Smooth muscle cell (in vitro differentiated cells): ENCODE measurements at regions not wholly inside any gene's neighbourhood (a gene's known extent, or its start where the extent isn't known, plus 50 kb on each side); places are given as distances from the start of the nearest gene placed in this dataset.

Experiments
- DNase-seq: peaks from one replicate; lab custom pipeline; 2025; ENCODE audit not compliant: unreplicated experiment; lab: John Stamatoyannopoulos, UW
- H2AFZ ChIP-seq: fragments of 200-600 bp; sonication (generic); 2 replicates; pipeline ENCODE4 v1.6.0; 2016; ENCODE audit warnings: antibody characterized with exemption, low read depth, mild to moderate bottlenecking
- H3F3A ChIP-seq: fragments of 200-600 bp; sonication (generic); 2 replicates; pipeline ENCODE4 v1.6.0; 2017; ENCODE audit warnings: antibody characterized with exemption, low read depth
- H3K27ac ChIP-seq: fragments of 200-600 bp; sonication (generic); 2 replicates; pipeline ENCODE4 v1.5.1; 2016; ENCODE audit warnings: low read depth, mild to moderate bottlenecking
- H3K27me3 ChIP-seq: fragments of 200-600 bp; sonication (generic); 2 replicates; pipeline ENCODE4 v1.6.1; 2016; ENCODE audit warnings: low read depth, mild to moderate bottlenecking
- H3K36me3 ChIP-seq: fragments of 200-600 bp; sonication (generic); 2 replicates; pipeline ENCODE4 v1.5.1; 2016; ENCODE audit warnings: low read depth
- H3K4me1 ChIP-seq: fragments of 200-600 bp; sonication (generic); 2 replicates; pipeline ENCODE4 v1.5.1; 2016; ENCODE audit warnings: low read depth
- H3K4me2 ChIP-seq: fragments of 200-600 bp; sonication (generic); 2 replicates; pipeline ENCODE4 v1.6.0; 2016; ENCODE audit warnings: mild to moderate bottlenecking
- H3K4me3 ChIP-seq: fragments of 200-600 bp; sonication (generic); 2 replicates; pipeline ENCODE4 v1.5.1; 2016; ENCODE audit warnings: mild to moderate bottlenecking
- H3K79me2 ChIP-seq: fragments of 200-600 bp; sonication (generic); 2 replicates; pipeline ENCODE4 v1.6.0; 2016; ENCODE audit warnings: low read depth, mild to moderate bottlenecking
- H3K9ac ChIP-seq: fragments of 200-600 bp; sonication (generic); 2 replicates; pipeline ENCODE4 v1.6.0; 2016; ENCODE audit warnings: low read depth
- H3K9me3 ChIP-seq: fragments of 200-600 bp; sonication (generic); replicated peaks from 2 replicates; pipeline ENCODE4 v1.5.1; 2016; ENCODE audit warnings: low read depth
- H4K20me1 ChIP-seq: fragments of 200-600 bp; sonication (generic); 2 replicates; pipeline ENCODE4 v1.6.0; 2016; ENCODE audit warnings: low read depth
- WGBS: methylation state at CpG from one replicate; pipeline ENCODE4 v1.1.7; 2016; ENCODE audit warnings: low lambda C conversion rate; 5-methylcytosine and 5-hydroxymethylcytosine counted together
- TF ChIP-seq, protein P1 (sequence below): fragments of 200-600 bp; sonication (generic); IDR thresholded peaks from 2 replicates; pipeline ENCODE4 v1.5.1; 2017; ENCODE audit warnings: borderline replicate concordance, mild to moderate bottlenecking, antibody characterized with exemption; ENCODE audit not compliant: insufficient read depth, poor library complexity, severe bottlenecking

GRCh38 chr5:89428624-89429023 is 545.6 kb upstream of the MEF2C start:
- Histone ChIP-seq H3F3A (no peaks in the 10 kb centered on the region), H3K36me3 (no peaks in the 10 kb centered on the region), H2AFZ (no peak overlapping the region), H3K27ac (no peak overlapping the region), H3K4me1 (no peaks in the 10 kb centered on the region), H3K9ac (no peak overlapping the region), H4K20me1 (no peaks in the 10 kb centered on the region), H3K27me3 (no peaks in the 10 kb centered on the region), H3K79me2 (no peaks in the 10 kb centered on the region), H3K9me3 (no peaks in the 10 kb centered on the region), H3K4me2 (no peak overlapping the region), H3K4me3 (no peak overlapping the region)
- TF ChIP-seq, protein P1, sequence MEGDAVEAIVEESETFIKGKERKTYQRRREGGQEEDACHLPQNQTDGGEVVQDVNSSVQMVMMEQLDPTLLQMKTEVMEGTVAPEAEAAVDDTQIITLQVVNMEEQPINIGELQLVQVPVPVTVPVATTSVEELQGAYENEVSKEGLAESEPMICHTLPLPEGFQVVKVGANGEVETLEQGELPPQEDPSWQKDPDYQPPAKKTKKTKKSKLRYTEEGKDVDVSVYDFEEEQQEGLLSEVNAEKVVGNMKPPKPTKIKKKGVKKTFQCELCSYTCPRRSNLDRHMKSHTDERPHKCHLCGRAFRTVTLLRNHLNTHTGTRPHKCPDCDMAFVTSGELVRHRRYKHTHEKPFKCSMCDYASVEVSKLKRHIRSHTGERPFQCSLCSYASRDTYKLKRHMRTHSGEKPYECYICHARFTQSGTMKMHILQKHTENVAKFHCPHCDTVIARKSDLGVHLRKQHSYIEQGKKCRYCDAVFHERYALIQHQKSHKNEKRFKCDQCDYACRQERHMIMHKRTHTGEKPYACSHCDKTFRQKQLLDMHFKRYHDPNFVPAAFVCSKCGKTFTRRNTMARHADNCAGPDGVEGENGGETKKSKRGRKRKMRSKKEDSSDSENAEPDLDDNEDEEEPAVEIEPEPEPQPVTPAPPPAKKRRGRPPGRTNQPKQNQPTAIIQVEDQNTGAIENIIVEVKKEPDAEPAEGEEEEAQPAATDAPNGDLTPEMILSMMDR, result no peak
- 92% methylated on average over 1 of the region's 1 CpG for WGBS
- no peak for DNase-seq

GRCh38 chr5:89425062-89425461 is 542.1 kb upstream of the MEF2C start:
- Histone ChIP-seq H4K20me1 (no peaks in the 10 kb centered on the region), H3K27ac (no peak overlapping the region), H3K36me3 (no peaks in the 10 kb centered on the region), H3K9me3 (no peaks in the 10 kb centered on the region), H3K79me2 (no peaks in the 10 kb centered on the region), H3K9ac (no peak overlapping the region), H3F3A (peaks cover 5% of the 10 kb centered on the region), H3K27me3 (no peaks in the 10 kb centered on the region), H3K4me1 (peaks cover 2% of the 10 kb centered on the region), H2AFZ (no peak overlapping the region), H3K4me3 (no peak overlapping the region), H3K4me2 (no peak overlapping the region)
- no peak for DNase-seq
- WGBS, result 87% methylated on average over 3 of the region's 3 CpGs
- TF ChIP-seq, protein P1, result no peak

DNA sequence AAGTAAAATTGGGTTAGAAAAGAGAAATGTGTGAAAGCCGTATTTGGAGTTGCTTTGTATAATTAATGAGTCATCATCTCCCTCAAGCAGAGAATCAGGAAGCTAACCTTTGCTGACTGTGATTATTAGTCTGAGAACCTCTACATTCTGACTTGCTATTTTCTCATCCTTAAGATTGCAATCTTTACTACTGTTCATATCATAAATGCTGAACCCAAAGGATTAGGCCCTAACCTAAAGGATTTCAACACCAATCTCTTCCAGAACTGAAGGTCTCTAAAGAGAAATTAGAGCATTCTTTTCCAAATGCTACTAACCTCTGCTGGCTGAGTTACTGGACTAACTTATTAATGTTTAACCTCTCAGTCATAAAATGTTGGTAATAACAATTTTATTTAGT is 538.1 kb upstream of the MEF2C start:
- WGBS, result 0% methylated on average over 1 of the region's 1 CpG
- peak overlapping the region; percentile 52 for H2AFZ ChIP-seq

More for the DNA sequence above, 538.1 kb upstream of the MEF2C start:
- no peaks in the 10 kb centered on the region for H3K9me3 ChIP-seq
- no peak for DNase-seq
- no peak overlapping the region for H3K4me3 ChIP-seq
- no peaks in the 10 kb centered on the region for H3K36me3 ChIP-seq
- peaks cover 13% of the 10 kb centered on the region for H3F3A ChIP-seq
- H3K4me2 ChIP-seq, result peak overlapping the region; percentile 16
- TF ChIP-seq, protein P1, result no peak
- H3K79me2 ChIP-seq, result no peaks in the 10 kb centered on the region
- H3K9ac ChIP-seq, result no peak overlapping the region
- H4K20me1 ChIP-seq, result no peaks in the 10 kb centered on the region
- H3K4me1 ChIP-seq, result peaks cover 6% of the 10 kb centered on the region
- H3K27me3 ChIP-seq, result no peaks in the 10 kb centered on the region
- H3K27ac ChIP-seq, result peak overlapping the region; percentile 37
